AG10803 (cell line): ENCODE measurements at regions not wholly inside any gene's neighbourhood (a gene's known extent, or its start where the extent isn't known, plus 50 kb on each side); places are given as distances from the start of the nearest gene placed in this dataset.

Experiments
- DNase-seq: peaks from one replicate; pipeline ENCODE4 v3.0.0; 2010; ENCODE audit warnings: low read depth
- H3K4me3 ChIP-seq: 2 replicates; pipeline ENCODE4 v1.5.1; 2011; ENCODE audit warnings: mild to moderate bottlenecking, low read length, control low read depth
- TF ChIP-seq, protein P1 (sequence below): conservative IDR thresholded peaks from 2 replicates; pipeline ENCODE4 v1.5.1; 2011; ENCODE audit warnings: mild to moderate bottlenecking, low read length, control low read depth, inconsistent platforms

DNA sequence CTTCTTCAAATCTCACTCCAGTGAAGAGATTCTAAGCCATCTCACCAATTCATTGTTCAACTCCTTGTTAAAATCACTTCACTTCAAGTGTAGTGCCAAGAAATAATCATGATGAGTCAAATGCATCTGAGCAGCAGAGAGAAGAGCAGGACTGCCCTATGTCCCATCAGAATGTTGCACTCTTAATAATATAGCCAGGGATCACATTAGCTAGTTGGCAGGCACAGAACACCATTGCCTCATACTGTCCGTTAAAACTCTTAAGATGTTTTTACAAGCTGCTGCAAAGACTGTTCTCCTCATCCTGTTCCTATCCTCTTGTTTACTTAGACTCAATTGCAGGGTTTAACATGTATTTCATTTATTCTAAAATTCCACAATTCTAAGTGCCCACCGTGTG, 432.9 kb downstream of the PLPP3 start:
- no peak overlapping the region for H3K4me3 ChIP-seq
- DNase-seq = peak; percentile 77
- TF ChIP-seq, protein P1, sequence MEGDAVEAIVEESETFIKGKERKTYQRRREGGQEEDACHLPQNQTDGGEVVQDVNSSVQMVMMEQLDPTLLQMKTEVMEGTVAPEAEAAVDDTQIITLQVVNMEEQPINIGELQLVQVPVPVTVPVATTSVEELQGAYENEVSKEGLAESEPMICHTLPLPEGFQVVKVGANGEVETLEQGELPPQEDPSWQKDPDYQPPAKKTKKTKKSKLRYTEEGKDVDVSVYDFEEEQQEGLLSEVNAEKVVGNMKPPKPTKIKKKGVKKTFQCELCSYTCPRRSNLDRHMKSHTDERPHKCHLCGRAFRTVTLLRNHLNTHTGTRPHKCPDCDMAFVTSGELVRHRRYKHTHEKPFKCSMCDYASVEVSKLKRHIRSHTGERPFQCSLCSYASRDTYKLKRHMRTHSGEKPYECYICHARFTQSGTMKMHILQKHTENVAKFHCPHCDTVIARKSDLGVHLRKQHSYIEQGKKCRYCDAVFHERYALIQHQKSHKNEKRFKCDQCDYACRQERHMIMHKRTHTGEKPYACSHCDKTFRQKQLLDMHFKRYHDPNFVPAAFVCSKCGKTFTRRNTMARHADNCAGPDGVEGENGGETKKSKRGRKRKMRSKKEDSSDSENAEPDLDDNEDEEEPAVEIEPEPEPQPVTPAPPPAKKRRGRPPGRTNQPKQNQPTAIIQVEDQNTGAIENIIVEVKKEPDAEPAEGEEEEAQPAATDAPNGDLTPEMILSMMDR = no peak

DNA sequence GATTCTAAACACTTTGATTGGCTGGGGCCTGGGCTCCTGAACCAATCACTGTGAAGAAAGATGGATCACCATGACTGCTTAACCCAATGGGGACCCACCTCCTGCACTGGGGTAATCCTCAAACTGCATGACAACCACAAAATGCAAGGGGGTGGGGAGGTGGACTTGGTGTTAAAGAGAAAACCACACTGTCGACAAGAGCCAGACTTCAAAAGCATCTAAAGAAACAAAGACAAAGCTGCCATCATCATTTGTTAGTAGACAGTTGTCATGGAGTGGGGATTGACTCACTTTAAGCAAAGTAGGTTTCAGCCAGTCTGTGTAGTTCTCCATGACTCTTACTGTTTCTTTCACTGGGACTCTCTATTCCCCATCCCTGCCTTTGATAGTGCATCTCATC, 433.8 kb downstream of the PLPP3 start:
- no peak for DNase-seq
- TF ChIP-seq, protein P1 = no peak
- H3K4me3 ChIP-seq = no peak overlapping the region

DNA sequence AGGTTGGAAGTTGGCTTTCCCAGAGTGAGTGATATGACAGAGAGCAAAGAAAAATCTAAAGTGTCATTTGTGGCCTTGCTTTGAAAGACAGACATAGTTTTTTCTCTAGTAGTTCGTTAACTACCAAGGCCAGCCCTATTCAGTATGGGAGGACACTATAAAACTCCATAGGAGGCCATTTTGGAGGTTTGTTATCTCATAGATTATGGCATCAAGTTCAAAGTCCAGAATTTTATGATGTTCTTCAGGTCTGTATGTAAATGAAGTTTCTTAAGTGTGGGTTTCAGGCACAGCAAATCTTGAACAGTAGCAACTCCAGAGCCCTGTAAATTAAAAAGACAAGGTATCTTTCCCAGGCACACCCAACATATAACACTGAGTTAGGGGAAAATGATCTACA, 437.1 kb downstream of the PLPP3 start:
- no peak for DNase-seq
- no peak overlapping the region for H3K4me3 ChIP-seq
- TF ChIP-seq, protein P1 = no peak

DNA sequence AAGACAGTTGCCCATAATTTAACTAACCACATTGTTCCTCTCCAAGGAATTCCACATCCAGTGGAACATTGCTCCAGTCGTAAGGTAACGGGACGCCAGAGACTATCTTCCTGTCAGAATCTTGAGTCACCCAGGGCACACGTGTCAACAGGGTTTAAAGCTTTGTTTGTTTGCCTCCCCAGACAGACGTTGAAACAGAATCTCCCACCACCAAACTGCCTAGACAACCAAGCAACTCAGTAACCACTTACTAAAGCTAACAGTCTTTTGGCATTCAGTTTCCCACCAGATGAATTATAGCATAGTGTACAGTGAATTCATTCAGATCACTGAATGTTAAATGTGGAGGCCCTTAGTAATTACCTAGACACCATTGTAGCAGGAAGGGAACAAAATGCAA, 439.5 kb downstream of the PLPP3 start:
- no peak for DNase-seq
- TF ChIP-seq, protein P1 = no peak

DNA sequence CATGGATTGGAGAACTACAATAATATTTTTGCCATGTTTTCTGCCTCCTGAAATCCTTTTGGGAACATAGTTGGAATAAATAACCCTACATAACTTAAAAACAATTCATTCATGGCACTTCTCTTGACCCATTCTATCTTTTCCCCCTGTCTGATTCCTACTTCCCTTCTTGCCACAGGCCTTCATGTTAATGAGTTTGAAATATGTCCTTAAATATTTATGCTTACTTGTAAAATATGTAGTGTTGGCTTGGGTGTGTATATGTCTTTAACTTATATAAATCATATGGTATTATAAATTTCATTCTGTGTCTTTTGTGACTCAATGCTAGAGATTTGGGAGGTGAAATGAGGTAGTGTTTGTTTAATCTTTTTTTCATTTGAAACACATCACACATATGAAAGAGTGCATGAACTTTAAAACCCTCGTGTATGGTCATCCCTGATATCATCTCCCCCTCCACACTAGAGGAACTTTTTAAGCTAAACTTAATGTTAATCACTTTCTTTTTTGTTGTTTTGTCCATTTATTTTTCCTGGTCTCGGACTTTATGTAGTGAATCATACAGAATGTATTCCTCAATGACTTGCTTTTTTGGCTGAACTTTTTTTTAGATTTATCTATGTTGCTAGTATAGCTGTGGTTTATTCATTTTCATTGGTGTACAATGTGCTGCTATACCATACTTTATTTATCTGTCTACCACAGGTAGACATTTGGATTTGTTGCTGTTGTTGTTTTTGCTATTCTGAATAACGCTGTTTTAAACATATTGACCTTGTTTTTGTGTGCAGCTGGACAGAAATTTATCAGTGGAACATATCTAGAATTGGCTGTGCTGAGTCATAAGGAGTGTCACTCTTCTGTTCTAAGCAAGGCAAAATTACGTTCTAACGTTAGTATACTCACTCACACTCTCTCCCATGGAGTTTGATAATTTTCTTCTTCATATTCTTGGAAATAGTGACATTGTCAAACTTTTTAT, 441.6 kb downstream of the PLPP3 start:
- H3K4me3 ChIP-seq = no peak overlapping the region
- TF ChIP-seq, protein P1 = no peak
- no peak for DNase-seq

More for the DNA sequence above, 439.5 kb downstream of the PLPP3 start:
- no peak overlapping the region for H3K4me3 ChIP-seq

DNA sequence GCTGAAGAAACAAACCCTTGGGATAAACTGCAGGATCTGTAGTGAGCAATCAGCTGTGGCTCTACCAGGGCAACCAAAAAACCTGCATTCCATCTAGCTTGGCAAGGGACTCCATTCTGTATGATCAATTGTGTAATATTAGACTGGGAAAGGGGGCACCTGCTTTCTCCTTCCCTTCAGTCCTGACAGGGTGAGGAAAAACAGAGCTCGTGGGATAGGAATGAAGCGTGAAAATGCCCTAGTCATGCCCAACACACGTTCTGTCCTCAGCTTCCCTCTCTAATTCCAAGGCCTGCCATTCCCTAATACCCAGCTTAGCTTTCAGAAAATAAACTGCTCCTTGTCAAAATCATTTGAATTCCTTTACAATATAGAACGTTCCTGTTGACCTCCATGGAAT, 442.3 kb downstream of the PLPP3 start:
- H3K4me3 ChIP-seq = no peak overlapping the region
- TF ChIP-seq, protein P1 = no peak
- DNase-seq = peak; percentile 16

DNA sequence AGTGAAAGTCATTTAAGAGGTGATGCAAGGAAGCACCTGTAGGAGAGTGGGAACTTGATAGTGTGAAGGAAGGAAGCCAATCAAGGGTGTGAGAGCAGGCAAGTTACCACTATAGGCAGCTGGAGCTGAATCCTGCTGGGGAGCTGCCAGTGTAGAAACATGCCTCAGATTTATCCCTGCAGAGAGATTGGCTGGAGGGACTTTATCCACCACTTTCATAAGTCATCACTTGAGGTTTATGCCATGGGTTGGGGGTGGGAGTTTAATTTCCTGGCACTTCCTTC, 443.6 kb downstream of the PLPP3 start:
- no peak overlapping the region for H3K4me3 ChIP-seq
- DNase-seq = no peak
- TF ChIP-seq, protein P1 = no peak
